Calu3 (cell line): ENCODE measurements at regions not wholly inside any gene's neighbourhood (a gene's known extent, or its start where the extent isn't known, plus 50 kb on each side); places are given as distances from the start of the nearest gene placed in this dataset.
"Not testable (repeated sequence)": the region's sequence is repeated elsewhere in the genome, so short reads cannot be mapped to it uniquely, and the experiment has no call there.

Source experiments
- BruUV-seq: library from RNA; stranded (reverse); fragments of 400-500 nt; replicated peaks from 2 replicates; lab custom pipeline; 2021; lab: Mats Ljungman, UMichigan
- CTCF ChIA-PET: fragments of 300-600 bp; sonication (Branson Sonifier 250); formaldehyde crosslinking; loops from one replicate; lab custom pipeline; 2022; ENCODE audit warnings: antibody characterized with exemption; lab: Charles Lee
- DNase-seq: peaks from one replicate; pipeline ENCODE4 v3.0.0; 2022
- H3K27ac Mint-ChIP-seq: one replicate; pipeline ENCODE4 v1.8.0; 2022; ENCODE audit warnings: mixed read lengths; ENCODE audit not compliant: unreplicated experiment
- H3K27me3 Mint-ChIP-seq: one replicate; pipeline ENCODE4 v1.8.0; 2022; ENCODE audit warnings: mixed read lengths; ENCODE audit not compliant: unreplicated experiment
- H3K36me3 Mint-ChIP-seq: one replicate; pipeline ENCODE4 v1.8.0; 2022; ENCODE audit warnings: mild to moderate bottlenecking, moderate library complexity, mixed read lengths; ENCODE audit not compliant: insufficient read depth, unreplicated experiment
- H3K4me1 Mint-ChIP-seq: one replicate; pipeline ENCODE4 v1.8.0; 2022; ENCODE audit warnings: mild to moderate bottlenecking, low read depth, mixed read lengths; ENCODE audit not compliant: unreplicated experiment
- H3K4me3 Mint-ChIP-seq: one replicate; pipeline ENCODE4 v1.8.0; 2022; ENCODE audit warnings: mild to moderate bottlenecking, low read depth, moderate library complexity, mixed read lengths; ENCODE audit not compliant: unreplicated experiment
- H3K9me3 Mint-ChIP-seq: one replicate; pipeline ENCODE4 v1.8.0; 2022; ENCODE audit warnings: low read depth, mixed read lengths; ENCODE audit not compliant: unreplicated experiment
- intact Hi-C: fragments of 100-400 bp; cut with micrococcal nuclease; formaldehyde crosslinking; loops from one replicate; pipeline ENCODE4 v1.10.0; 2022; ENCODE audit not compliant: unreplicated experiment
- TF ChIP-seq, protein P1 (sequence below): fragments of 200-600 bp; IDR thresholded peaks from one replicate; pipeline ENCODE4 v1.8.0; 2022; ENCODE audit warnings: antibody characterized with exemption; ENCODE audit not compliant: unreplicated experiment

DNA sequence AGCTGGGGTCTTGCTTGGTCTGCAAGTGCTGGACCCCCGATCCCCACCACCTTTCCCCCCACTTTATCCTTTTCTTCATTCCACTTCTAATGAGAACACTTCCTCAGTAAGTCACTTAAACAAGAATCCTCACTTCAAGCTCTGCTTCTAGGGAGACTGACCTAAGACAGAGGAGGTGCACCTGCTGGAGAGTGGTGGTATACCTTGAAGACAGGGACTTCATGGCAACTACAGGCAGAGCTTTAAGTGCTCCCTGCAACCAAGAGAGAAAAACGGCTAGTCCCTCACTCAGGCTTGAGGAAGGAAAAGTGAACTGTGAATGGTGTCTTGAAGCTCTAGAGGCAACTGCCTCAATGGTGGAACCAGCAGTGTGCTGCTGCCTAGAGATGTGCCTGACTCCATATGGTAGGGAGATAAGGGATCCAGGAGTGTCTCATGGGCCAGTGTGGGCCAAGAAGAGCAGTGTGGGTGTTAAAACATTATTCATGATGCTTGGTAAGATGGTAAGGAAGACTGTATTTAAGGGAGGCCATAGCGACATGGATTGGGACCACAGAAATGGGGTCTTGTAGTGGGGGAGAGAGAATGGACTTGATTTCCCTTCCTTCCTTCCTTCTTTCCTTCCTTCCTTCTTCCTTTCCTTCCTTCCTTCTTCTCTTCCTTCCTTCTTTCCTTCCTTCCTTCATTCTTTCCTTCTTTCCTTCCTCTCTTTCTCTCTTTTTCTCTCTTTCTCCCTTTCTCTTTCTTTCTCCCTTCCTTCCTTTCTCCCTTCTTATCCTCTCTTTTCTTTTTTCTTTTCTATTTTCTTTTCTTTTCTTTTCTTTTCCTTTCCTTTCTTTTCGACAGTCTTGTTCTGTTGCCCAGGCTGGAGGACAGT is 96.2 kb upstream of the NAP1L1 start:
- H3K9me3 Mint-ChIP-seq, result peaks cover 4% of the 10 kb centered on the region
- H3K36me3 Mint-ChIP-seq, result no peaks in the 10 kb centered on the region
- BruUV-seq, result no TSS peak
- H3K27me3 Mint-ChIP-seq, result no peaks in the 10 kb centered on the region
- no peak overlapping the region for H3K27ac Mint-ChIP-seq
- H3K4me1 Mint-ChIP-seq, result peaks cover 18% of the 10 kb centered on the region
- intact Hi-C loops, result no loop called here
- DNase-seq, result no peak
- CTCF ChIA-PET, result no interaction called here
- no peak overlapping the region for H3K4me3 Mint-ChIP-seq
- TF ChIP-seq, protein P1, sequence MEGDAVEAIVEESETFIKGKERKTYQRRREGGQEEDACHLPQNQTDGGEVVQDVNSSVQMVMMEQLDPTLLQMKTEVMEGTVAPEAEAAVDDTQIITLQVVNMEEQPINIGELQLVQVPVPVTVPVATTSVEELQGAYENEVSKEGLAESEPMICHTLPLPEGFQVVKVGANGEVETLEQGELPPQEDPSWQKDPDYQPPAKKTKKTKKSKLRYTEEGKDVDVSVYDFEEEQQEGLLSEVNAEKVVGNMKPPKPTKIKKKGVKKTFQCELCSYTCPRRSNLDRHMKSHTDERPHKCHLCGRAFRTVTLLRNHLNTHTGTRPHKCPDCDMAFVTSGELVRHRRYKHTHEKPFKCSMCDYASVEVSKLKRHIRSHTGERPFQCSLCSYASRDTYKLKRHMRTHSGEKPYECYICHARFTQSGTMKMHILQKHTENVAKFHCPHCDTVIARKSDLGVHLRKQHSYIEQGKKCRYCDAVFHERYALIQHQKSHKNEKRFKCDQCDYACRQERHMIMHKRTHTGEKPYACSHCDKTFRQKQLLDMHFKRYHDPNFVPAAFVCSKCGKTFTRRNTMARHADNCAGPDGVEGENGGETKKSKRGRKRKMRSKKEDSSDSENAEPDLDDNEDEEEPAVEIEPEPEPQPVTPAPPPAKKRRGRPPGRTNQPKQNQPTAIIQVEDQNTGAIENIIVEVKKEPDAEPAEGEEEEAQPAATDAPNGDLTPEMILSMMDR, result no peak

DNA sequence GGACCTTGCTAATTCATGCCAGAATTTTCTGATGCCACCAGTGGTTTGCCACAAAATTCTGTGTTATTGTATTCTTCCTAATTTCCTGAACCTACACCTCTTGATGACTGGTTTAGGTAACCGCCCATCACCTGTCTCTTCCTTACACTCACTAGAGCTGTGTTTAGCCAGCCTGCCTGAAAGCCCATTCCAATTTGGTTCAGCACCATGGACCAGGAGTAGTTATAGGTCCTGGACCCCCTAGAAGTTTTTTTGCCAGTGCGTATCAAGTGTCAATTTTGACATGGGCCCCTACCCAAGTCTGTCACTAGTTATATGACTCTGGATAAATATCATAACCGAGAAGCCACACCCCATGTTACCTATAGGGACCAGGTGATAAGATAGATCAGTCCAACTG is 94.0 kb upstream of the NAP1L1 start:
- BruUV-seq, result no TSS peak
- Mint-ChIP-seq H3K4me1 (peaks cover 11% of the 10 kb centered on the region), H3K9me3 (peaks cover 4% of the 10 kb centered on the region), H3K27me3 (no peaks in the 10 kb centered on the region), H3K36me3 (no peaks in the 10 kb centered on the region), H3K27ac (no peak overlapping the region), H3K4me3 (no peak overlapping the region)
- TF ChIP-seq, protein P1, result no peak
- no peak for DNase-seq
- intact Hi-C loops, result no loop called here
- CTCF ChIA-PET, result no interaction called here

DNA sequence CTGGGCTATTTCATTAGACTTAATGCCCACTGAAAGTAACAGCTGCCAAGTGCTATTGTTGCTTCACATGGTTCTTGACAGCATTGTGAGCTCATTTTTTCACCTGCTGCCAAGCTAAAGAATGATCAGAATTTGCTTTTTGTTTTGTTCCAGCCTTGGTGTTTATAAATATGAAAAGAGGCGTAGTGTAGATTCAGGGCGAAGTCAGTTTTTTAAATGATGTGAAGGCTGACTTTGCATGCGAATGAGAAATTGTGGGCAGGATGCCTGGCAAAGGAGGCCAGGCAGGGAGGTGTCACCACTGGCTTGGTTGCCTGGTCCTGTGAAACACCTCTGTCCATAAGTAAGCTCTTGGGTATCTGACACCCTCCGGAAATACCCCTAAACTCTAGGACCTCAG is 93.3 kb upstream of the NAP1L1 start:
- H3K4me1 Mint-ChIP-seq, result peaks cover 5% of the 10 kb centered on the region
- DNase-seq, result no peak
- H3K36me3 Mint-ChIP-seq, result no peaks in the 10 kb centered on the region
- H3K27me3 Mint-ChIP-seq, result no peaks in the 10 kb centered on the region
- BruUV-seq, result no TSS peak
- no peak overlapping the region for H3K27ac Mint-ChIP-seq
- TF ChIP-seq, protein P1, result no peak
- no peak overlapping the region for H3K4me3 Mint-ChIP-seq
- intact Hi-C loops, result no loop called here
- CTCF ChIA-PET, result no interaction called here
- H3K9me3 Mint-ChIP-seq, result peaks cover 3% of the 10 kb centered on the region

DNA sequence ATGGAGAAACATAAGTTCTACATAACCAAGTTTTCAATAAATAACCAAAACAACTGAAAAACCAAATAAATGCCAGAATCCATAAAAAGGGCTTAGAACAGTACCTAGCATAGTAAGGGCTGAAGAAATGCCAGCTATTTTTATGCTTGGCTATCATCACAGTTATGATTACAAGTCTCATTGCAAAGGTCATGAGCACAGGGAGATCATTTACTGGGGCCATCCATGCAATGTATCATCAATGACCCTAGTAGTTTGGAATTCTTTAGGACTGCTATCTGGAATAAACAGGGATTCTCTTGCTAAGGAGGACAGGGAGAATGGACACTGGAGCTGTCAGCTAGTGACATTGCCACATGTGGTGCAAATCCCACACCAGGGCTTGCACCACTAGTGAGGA is 92.5 kb upstream of the NAP1L1 start:
- H3K4me3 Mint-ChIP-seq, result no peak overlapping the region

DNA sequence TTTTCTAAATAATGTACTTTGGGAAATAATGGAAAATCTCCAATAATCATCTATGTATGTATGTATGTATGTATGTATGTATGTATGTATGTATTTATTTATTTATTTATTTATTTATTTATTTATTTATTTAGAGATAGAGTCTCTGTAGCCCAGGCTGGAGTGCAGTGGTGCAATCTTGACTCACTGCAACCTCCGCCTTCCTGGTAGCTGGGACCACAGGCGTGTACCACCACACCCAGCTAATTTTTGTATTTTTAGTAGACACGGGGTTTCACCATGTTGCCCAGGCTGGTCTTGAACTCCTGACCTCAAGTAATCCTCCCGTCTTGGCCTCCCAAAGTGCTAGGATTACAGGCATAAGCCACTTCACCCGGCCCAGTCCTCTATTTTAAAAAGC is 91.5 kb upstream of the NAP1L1 start:
- H3K4me3 Mint-ChIP-seq, H3K9me3 Mint-ChIP-seq, intact Hi-C loops, H3K27me3 Mint-ChIP-seq, H3K4me1 Mint-ChIP-seq, H3K36me3 Mint-ChIP-seq, DNase-seq, BruUV-seq, CTCF ChIA-PET, H3K27ac Mint-ChIP-seq: not testable (repeated sequence)

More for the DNA sequence above, 92.5 kb upstream of the NAP1L1 start:
- Mint-ChIP-seq H3K27ac (no peak overlapping the region), H3K27me3 (no peaks in the 10 kb centered on the region), H3K9me3 (no peaks in the 10 kb centered on the region), H3K4me1 (no peaks in the 10 kb centered on the region), H3K36me3 (no peaks in the 10 kb centered on the region)
- intact Hi-C loops, result no loop called here
- CTCF ChIA-PET, result interaction anchor here (0.9 kb wide), 1 partner anchor 59 kb away, joined by 3 read pairs; no protein-coding TSS in a partner anchor
- BruUV-seq, result no TSS peak
- TF ChIP-seq, protein P1, result no peak
- no peak for DNase-seq
